ENCODE measurements at regions not wholly inside any gene's neighbourhood (a gene's known extent, or its start where the extent isn't known, plus 50 kb on each side); places are given as distances from the start of the nearest gene placed in this dataset.

DNA sequence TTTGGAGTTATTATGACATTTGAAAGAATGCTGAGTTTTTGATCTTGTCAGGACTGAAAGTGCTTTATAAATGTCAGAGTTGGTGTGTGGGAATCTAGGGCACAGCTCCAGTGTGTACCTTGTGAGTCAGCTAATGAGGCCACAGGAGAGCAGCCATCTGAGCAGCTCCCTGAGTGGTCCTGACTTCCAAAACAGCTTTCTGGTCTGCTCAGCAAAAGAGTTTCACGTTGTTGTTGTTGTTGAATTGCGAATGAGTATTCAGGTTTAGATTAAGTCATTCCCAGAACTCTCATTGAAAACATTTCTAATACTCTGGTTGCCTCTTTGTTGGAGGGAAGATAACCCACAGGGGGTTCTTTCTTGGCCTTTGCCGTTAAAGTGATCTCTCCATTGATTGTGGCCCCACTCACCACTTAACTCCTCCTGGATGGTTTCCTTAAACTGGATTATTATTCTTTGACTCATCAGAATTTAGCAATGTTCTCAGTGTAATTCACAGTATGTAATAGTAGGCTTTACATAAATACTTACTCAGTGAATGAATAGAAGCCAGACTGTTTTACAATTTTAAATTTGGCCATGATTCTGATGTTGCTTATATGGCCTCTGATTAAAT lies 125.1 kb upstream of the SGCD start (continued):
- TF ChIP-seq TFAM (CRISPR knock-in tag; conservative IDR thresholded peaks at IDR 0.05) (no peak), ZNF76 (CRISPR knock-in tag; IDR thresholded peaks at IDR 0.05; ENCODE audit: borderline replicate concordance) (no peak)

DNA sequence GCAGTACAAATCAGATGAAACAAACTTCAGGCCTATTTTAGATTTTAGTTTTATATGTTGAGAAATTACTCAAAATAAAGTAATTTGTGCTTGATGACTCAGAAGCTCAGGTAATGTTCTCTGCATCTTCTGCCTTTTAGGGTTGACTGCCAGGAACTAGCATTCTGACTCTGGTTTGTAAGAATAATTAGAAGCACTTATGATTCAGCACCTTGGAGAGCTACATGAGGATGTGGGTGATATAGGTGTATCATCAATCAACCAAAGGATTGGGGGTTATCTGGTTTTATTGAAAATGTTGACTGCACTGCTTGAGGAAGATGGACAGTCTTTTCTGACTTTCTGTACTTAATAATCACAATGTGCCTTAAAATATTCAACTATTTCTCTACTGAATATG lies 118.7 kb upstream of the SGCD start:
- no peaks in the 10 kb centered on the region for H3K36me3 ChIP-seq (ENCODE audit: control insufficient read depth, insufficient read depth, low read length)
- H3K4me1 ChIP-seq (replicated peaks in 1 of 2; ENCODE audit: control insufficient read depth in 2 of 2, insufficient read depth in 2 of 2, low read length in 2 of 2) = no peaks in the 10 kb centered on the region
- TF ChIP-seq IFI16 (CRISPR knock-in tag; IDR thresholded peaks at IDR 0.05) (no peak), FOXP4 (CRISPR knock-in tag; IDR thresholded peaks at IDR 0.05; ENCODE audit: borderline replicate concordance) (no peak), FOSL1 (tag; conservative IDR thresholded peaks at IDR 0.05) (no peak), CBFB (CRISPR knock-in tag; IDR thresholded peaks at IDR 0.05) (no peak)
- TF ChIP-seq, protein P1, sequence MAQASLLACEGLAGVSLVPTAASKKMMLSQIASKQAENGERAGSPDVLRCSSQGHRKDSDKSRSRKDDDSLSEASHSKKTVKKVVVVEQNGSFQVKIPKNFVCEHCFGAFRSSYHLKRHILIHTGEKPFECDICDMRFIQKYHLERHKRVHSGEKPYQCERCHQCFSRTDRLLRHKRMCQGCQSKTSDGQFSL (CRISPR knock-in tag; IDR thresholded peaks at IDR 0.05) = no peak
- TF ChIP-seq, protein P1 (tag; IDR thresholded peaks at IDR 0.05) = no peak
- TF ChIP-seq, protein P2, sequence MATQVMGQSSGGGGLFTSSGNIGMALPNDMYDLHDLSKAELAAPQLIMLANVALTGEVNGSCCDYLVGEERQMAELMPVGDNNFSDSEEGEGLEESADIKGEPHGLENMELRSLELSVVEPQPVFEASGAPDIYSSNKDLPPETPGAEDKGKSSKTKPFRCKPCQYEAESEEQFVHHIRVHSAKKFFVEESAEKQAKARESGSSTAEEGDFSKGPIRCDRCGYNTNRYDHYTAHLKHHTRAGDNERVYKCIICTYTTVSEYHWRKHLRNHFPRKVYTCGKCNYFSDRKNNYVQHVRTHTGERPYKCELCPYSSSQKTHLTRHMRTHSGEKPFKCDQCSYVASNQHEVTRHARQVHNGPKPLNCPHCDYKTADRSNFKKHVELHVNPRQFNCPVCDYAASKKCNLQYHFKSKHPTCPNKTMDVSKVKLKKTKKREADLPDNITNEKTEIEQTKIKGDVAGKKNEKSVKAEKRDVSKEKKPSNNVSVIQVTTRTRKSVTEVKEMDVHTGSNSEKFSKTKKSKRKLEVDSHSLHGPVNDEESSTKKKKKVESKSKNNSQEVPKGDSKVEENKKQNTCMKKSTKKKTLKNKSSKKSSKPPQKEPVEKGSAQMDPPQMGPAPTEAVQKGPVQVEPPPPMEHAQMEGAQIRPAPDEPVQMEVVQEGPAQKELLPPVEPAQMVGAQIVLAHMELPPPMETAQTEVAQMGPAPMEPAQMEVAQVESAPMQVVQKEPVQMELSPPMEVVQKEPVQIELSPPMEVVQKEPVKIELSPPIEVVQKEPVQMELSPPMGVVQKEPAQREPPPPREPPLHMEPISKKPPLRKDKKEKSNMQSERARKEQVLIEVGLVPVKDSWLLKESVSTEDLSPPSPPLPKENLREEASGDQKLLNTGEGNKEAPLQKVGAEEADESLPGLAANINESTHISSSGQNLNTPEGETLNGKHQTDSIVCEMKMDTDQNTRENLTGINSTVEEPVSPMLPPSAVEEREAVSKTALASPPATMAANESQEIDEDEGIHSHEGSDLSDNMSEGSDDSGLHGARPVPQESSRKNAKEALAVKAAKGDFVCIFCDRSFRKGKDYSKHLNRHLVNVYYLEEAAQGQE (IDR thresholded peaks at IDR 0.05; ENCODE audit: borderline replicate concordance) = peak; percentile 86
- TF ChIP-seq, protein P2 (CRISPR knock-in tag; IDR thresholded peaks at IDR 0.05; ENCODE audit: low read depth) = peak; percentile 44; the same call in 1 of the 2 replicates
- H3K4me2 ChIP-seq (ENCODE audit: insufficient read depth, low read length) = no peak overlapping the region
- no peaks in the 10 kb centered on the region for H3K9me1 ChIP-seq (ENCODE audit: control insufficient read depth, insufficient read depth, low read length)
- POLR2A ChIA-PET = no interaction called here
- peak in 1 of 4 experiments; percentile 6 for DNase-seq (ENCODE audit: extremely low read depth in 1 of 4, low spot score in 3 of 4)
- CTCF ChIA-PET (ENCODE audit: low intra/inter-chr PET ratio) = no interaction called here
- no peaks in the 10 kb centered on the region for H3K79me2 ChIP-seq (ENCODE audit: control insufficient read depth, insufficient read depth, low read length)
- no peaks in the 10 kb centered on the region for H3K27me3 ChIP-seq (ENCODE audit: control insufficient read depth in 2 of 2, insufficient read depth in 2 of 2, low read length in 2 of 2)
- no peak overlapping the region for H3K27ac ChIP-seq (ENCODE audit: extremely low read depth, low read depth, low read length)
- no peak overlapping the region for H3K4me3 ChIP-seq
- ATAC-seq = no peak
- in situ Hi-C loops (cut with MboI) = no loop called here
- H2AFZ ChIP-seq (ENCODE audit: low read depth, low read length) = no peak overlapping the region
- intact Hi-C loops (cut with micrococcal nuclease) = no loop called here
- H4K20me1 ChIP-seq (replicated peaks; ENCODE audit: control insufficient read depth, insufficient read depth, low read length) = no peaks in the 10 kb centered on the region
- FAIRE-seq = no peak
- BruUV-seq (replicated peaks) = no TSS peak
- H3K9me3 ChIP-seq (replicated peaks; ENCODE audit: control insufficient read depth, insufficient read depth, low read depth, low read length) = 0 out of 2 replicates have a peak, but pooled peaks cover 1% of the 10 kb centered on the region
- H3K9ac ChIP-seq (ENCODE audit: insufficient read depth in 1 of 2, low read depth in 2 of 2, low read length in 2 of 2) = no peak overlapping the region
